GM18520 (cell line): ENCODE measurements at regions not wholly inside any gene's neighbourhood (a gene's known extent, or its start where the extent isn't known, plus 50 kb on each side); places are given as distances from the start of the nearest gene placed in this dataset.
"Not testable (repeated sequence)": the region's sequence is repeated elsewhere in the genome, so short reads cannot be mapped to it uniquely, and the experiment has no call there.

Experiments
- ATAC-seq: cut with Tn5 transposase; IDR thresholded peaks from one replicate; pipeline ENCODE4 v1.9.1; 2021; ENCODE audit not compliant: unreplicated experiment

GRCh38 chr3:87621667-87622066 is 345.3 kb upstream of the POU1F1 start:
- peak; percentile 98 for ATAC-seq

- ATAC-seq: no peak
These were observed 339.1 kb upstream of the POU1F1 start for GRCh38 chr3:87615506-87615905.

- no peak for ATAC-seq
These were observed 338.6 kb upstream of the POU1F1 start for GRCh38 chr3:87614998-87615397.

GRCh38 chr3:87607234-87607633 is 330.9 kb upstream of the POU1F1 start:
- no peak for ATAC-seq

- no peak for ATAC-seq
These were observed 319.4 kb upstream of the POU1F1 start for GRCh38 chr3:87595798-87596197.

- no peak for ATAC-seq
These were observed 304.9 kb upstream of the POU1F1 start for GRCh38 chr3:87581240-87581639.

- no peak for ATAC-seq
These were observed 300.4 kb upstream of the POU1F1 start for GRCh38 chr3:87576752-87577151.

GRCh38 chr3:87575550-87575949 is 299.2 kb upstream of the POU1F1 start:
- no peak for ATAC-seq

GRCh38 chr3:87568331-87568730 is 291.9 kb upstream of the POU1F1 start:
- no peak for ATAC-seq

GRCh38 chr3:87564438-87564837 is 288.1 kb upstream of the POU1F1 start:
- no peak for ATAC-seq

- no peak for ATAC-seq
These were observed 287.3 kb upstream of the POU1F1 start for GRCh38 chr3:87563712-87564111.

- no peak for ATAC-seq
These were observed 282.1 kb upstream of the POU1F1 start for GRCh38 chr3:87558492-87558891.

GRCh38 chr3:87555290-87555689 is 278.9 kb upstream of the POU1F1 start:
- no peak for ATAC-seq

GRCh38 chr3:87553058-87553457 is 276.7 kb upstream of the POU1F1 start:
- no peak for ATAC-seq

- ATAC-seq: no peak
These were observed 274.5 kb upstream of the POU1F1 start for GRCh38 chr3:87550892-87551291.

- ATAC-seq: no peak
These were observed 272.8 kb upstream of the POU1F1 start for GRCh38 chr3:87549208-87549607.

GRCh38 chr3:87548271-87548670 is 271.9 kb upstream of the POU1F1 start:
- ATAC-seq: no peak

GRCh38 chr3:87546216-87546615 is 269.8 kb upstream of the POU1F1 start:
- no peak for ATAC-seq

- not testable (repeated sequence) for ATAC-seq
These were observed 267.0 kb upstream of the POU1F1 start for GRCh38 chr3:87543408-87543807.

- ATAC-seq: no peak
These were observed 265.3 kb upstream of the POU1F1 start for GRCh38 chr3:87541723-87542122.

GRCh38 chr3:87538722-87539121 is 262.3 kb upstream of the POU1F1 start:
- not testable (repeated sequence) for ATAC-seq

GRCh38 chr3:87509401-87509800 is 233.0 kb upstream of the POU1F1 start:
- ATAC-seq: no peak

GRCh38 chr3:87508921-87509320 is 232.5 kb upstream of the POU1F1 start:
- ATAC-seq: no peak

- ATAC-seq: no peak
These were observed 231.4 kb upstream of the POU1F1 start for GRCh38 chr3:87507753-87508152.
